ENCODE measurements at regions not wholly inside any gene's neighbourhood (a gene's known extent, or its start where the extent isn't known, plus 50 kb on each side); places are given as distances from the start of the nearest gene placed in this dataset.

DNA sequence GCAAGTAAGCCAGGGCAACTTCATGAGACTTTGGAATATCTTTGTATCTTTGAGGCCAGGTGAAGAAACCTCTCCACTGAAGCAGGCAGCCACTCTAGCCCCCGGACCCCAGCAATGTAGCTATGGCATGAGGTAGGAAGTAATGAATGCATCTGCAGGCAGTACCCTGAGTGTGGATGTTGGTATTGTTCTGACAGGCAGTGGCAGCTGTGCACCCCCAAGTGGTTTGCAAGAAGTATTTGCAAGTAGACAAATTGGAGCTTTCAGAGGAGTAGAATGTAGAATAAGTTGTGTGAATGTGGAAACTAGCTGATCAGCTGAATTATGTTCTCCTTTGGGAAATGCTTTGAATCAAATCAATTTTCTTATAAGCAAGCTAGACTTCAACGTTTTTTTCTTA, 194.4 kb upstream of the PGR start:
- Mint-ChIP-seq H3K4me3 (no peak overlapping the region), H3K27ac (no peak overlapping the region), H3K27me3 (ENCODE audit: insufficient read depth, low read depth, poor library complexity) (no peaks in the 10 kb centered on the region), H3K9me3 (no peaks in the 10 kb centered on the region), H3K4me1 (peaks cover 4% of the 10 kb centered on the region; the same call in 1 of the 3 replicates), H3K36me3 (ENCODE audit: low read depth) (no peaks in the 10 kb centered on the region)
- Histone ChIP-seq H3K79me2 (replicated peaks; ENCODE audit: insufficient read depth) (no peaks in the 10 kb centered on the region), H3K4me3 (no peak overlapping the region), H4K20me1 (replicated peaks; ENCODE audit: insufficient read depth) (no peaks in the 10 kb centered on the region), H3K36me3 (ENCODE audit: insufficient read depth) (no peaks in the 10 kb centered on the region), H3F3A (replicated peaks; ENCODE audit: low read depth) (no peaks in the 10 kb centered on the region), H3K9me2 (ENCODE audit: insufficient read depth) (peaks cover 6% of the 10 kb centered on the region; the same call in 1 of the 2 replicates), H3K4me1 (ENCODE audit: insufficient read depth) (no peaks in the 10 kb centered on the region), H3K4me2 (no peak overlapping the region), H3K27me3 (ENCODE audit: insufficient read depth) (no peaks in the 10 kb centered on the region), H3K27ac (ENCODE audit: low read depth) (no peak overlapping the region), H2AFZ (no peak overlapping the region)
- no peak for TF ChIP-seq CREB1 (CRISPR knock-in tag; IDR thresholded peaks at IDR 0.05; ENCODE audit: low read depth)
- TF ChIP-seq, protein P1, sequence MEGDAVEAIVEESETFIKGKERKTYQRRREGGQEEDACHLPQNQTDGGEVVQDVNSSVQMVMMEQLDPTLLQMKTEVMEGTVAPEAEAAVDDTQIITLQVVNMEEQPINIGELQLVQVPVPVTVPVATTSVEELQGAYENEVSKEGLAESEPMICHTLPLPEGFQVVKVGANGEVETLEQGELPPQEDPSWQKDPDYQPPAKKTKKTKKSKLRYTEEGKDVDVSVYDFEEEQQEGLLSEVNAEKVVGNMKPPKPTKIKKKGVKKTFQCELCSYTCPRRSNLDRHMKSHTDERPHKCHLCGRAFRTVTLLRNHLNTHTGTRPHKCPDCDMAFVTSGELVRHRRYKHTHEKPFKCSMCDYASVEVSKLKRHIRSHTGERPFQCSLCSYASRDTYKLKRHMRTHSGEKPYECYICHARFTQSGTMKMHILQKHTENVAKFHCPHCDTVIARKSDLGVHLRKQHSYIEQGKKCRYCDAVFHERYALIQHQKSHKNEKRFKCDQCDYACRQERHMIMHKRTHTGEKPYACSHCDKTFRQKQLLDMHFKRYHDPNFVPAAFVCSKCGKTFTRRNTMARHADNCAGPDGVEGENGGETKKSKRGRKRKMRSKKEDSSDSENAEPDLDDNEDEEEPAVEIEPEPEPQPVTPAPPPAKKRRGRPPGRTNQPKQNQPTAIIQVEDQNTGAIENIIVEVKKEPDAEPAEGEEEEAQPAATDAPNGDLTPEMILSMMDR (conservative IDR thresholded peaks at IDR 0.05; ENCODE audit: low read depth in 2 of 2): peak; percentile 28 to 58; a peak in 2 of 4 replicates
- DNase-seq (ENCODE audit: low spot score) (peak; percentile 34), ATAC-seq (peak; percentile 49; the same call in 2 of the 3 replicates)

DNA sequence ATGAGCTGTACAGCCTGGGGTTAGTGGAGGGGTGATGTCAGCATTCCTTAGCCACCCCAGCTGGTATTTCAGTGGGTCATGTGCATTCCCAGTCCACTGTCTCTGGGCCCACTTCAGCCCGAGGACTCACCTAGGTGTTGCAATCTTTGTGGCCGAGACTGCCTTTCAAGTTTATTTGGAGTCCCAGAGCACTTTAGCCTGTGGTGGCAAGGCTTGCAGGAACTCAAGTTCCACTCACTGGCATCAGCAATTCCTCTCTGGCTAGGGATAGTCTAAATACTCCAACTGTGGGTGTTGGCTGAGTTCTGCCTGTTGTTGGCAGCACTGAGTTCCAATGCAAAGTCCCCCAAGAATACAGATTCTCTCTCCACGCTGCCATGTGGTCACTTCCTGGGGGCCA, 191.6 kb upstream of the PGR start:
- H3K4me1 ChIP-seq (ENCODE audit: insufficient read depth): no peaks in the 10 kb centered on the region
- no peak overlapping the region for H3K27ac ChIP-seq (ENCODE audit: low read depth)
- H3K27ac Mint-ChIP-seq: no peak overlapping the region
- H3K27me3 ChIP-seq (ENCODE audit: insufficient read depth): no peaks in the 10 kb centered on the region
- ATAC-seq (peak; percentile 60; the same call in 2 of the 3 replicates), DNase-seq (ENCODE audit: low spot score) (peak; percentile 54)
- no peaks in the 10 kb centered on the region for H3K36me3 Mint-ChIP-seq (ENCODE audit: low read depth)
- no peaks in the 10 kb centered on the region for H3K79me2 ChIP-seq (replicated peaks; ENCODE audit: insufficient read depth)
- H3K4me3 Mint-ChIP-seq: no peak overlapping the region
- no peaks in the 10 kb centered on the region for H3F3A ChIP-seq (replicated peaks; ENCODE audit: low read depth)
- no peak overlapping the region for H3K4me3 ChIP-seq
- no peaks in the 10 kb centered on the region for H4K20me1 ChIP-seq (replicated peaks; ENCODE audit: insufficient read depth)
- no peaks in the 10 kb centered on the region for H3K36me3 ChIP-seq (ENCODE audit: insufficient read depth)
- H3K9me3 Mint-ChIP-seq: no peaks in the 10 kb centered on the region
- TF ChIP-seq, protein P1 (conservative IDR thresholded peaks at IDR 0.05; ENCODE audit: low read depth in 2 of 2): peak; percentile 42 to 57
- TF ChIP-seq JUNB (IDR thresholded peaks at IDR 0.05; ENCODE audit: unreplicated experiment): no peak
- no peaks in the 10 kb centered on the region for H3K4me1 Mint-ChIP-seq
- peaks cover 6% of the 10 kb centered on the region; the same call in 1 of the 2 replicates for H3K9me2 ChIP-seq (ENCODE audit: insufficient read depth)
- H3K27me3 Mint-ChIP-seq (ENCODE audit: insufficient read depth, low read depth, poor library complexity): no peaks in the 10 kb centered on the region
- H2AFZ ChIP-seq: peak overlapping the region; percentile 73; the same call in 1 of the 2 replicates
- no peak overlapping the region for H3K4me2 ChIP-seq

DNA sequence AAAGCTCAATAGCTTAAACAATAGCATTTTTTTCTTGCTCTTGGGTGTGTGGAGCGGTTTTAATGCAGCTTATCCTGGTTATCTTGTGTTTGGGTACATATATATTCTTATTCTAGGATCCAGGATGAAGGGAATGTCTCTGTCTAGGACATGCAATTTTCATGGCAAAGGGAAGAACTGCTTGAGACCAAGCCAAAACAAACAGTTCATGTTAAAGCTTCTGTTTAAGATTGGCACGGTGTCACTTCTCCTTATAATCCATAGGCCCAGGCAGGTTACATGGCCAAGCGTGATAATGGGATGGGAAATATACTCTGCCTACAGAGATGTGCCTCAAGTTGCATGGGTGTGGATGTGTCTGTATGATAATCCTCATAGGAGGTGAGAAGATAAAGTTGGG, 177.1 kb upstream of the PGR start:
- no peaks in the 10 kb centered on the region for H3K4me1 Mint-ChIP-seq
- H3K36me3 Mint-ChIP-seq (ENCODE audit: low read depth): no peaks in the 10 kb centered on the region
- no peak for TF ChIP-seq JUNB (IDR thresholded peaks at IDR 0.05; ENCODE audit: unreplicated experiment)
- TF ChIP-seq ZNF114 (CRISPR knock-in tag; IDR thresholded peaks at IDR 0.05): no peak
- no peak for TF ChIP-seq EZH2 (IDR thresholded peaks at IDR 0.05; ENCODE audit: low read depth, unreplicated experiment)
- TF ChIP-seq EZH2phosphoT487 (IDR thresholded peaks at IDR 0.05; ENCODE audit: unreplicated experiment): no peak
- TF ChIP-seq STAT1 (IDR thresholded peaks at IDR 0.05; ENCODE audit: unreplicated experiment): no peak
- TF ChIP-seq, protein P1 (conservative IDR thresholded peaks at IDR 0.05; ENCODE audit: low read depth in 2 of 2): no peak
- TF ChIP-seq, protein P2, sequence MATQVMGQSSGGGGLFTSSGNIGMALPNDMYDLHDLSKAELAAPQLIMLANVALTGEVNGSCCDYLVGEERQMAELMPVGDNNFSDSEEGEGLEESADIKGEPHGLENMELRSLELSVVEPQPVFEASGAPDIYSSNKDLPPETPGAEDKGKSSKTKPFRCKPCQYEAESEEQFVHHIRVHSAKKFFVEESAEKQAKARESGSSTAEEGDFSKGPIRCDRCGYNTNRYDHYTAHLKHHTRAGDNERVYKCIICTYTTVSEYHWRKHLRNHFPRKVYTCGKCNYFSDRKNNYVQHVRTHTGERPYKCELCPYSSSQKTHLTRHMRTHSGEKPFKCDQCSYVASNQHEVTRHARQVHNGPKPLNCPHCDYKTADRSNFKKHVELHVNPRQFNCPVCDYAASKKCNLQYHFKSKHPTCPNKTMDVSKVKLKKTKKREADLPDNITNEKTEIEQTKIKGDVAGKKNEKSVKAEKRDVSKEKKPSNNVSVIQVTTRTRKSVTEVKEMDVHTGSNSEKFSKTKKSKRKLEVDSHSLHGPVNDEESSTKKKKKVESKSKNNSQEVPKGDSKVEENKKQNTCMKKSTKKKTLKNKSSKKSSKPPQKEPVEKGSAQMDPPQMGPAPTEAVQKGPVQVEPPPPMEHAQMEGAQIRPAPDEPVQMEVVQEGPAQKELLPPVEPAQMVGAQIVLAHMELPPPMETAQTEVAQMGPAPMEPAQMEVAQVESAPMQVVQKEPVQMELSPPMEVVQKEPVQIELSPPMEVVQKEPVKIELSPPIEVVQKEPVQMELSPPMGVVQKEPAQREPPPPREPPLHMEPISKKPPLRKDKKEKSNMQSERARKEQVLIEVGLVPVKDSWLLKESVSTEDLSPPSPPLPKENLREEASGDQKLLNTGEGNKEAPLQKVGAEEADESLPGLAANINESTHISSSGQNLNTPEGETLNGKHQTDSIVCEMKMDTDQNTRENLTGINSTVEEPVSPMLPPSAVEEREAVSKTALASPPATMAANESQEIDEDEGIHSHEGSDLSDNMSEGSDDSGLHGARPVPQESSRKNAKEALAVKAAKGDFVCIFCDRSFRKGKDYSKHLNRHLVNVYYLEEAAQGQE (IDR thresholded peaks at IDR 0.05; ENCODE audit: unreplicated experiment): no peak
- no peak for TF ChIP-seq CREB1 (CRISPR knock-in tag; IDR thresholded peaks at IDR 0.05; ENCODE audit: low read depth)

More for the DNA sequence above, 177.1 kb upstream of the PGR start:
- ATAC-seq (no peak), DNase-seq (ENCODE audit: low spot score) (no peak)
- Mint-ChIP-seq H3K27ac (no peak overlapping the region), H3K4me3 (no peak overlapping the region), H3K27me3 (ENCODE audit: insufficient read depth, low read depth, poor library complexity) (no peaks in the 10 kb centered on the region), H3K9me3 (no peaks in the 10 kb centered on the region)
- Histone ChIP-seq H2AFZ (no peak overlapping the region), H3K36me3 (ENCODE audit: insufficient read depth) (no peaks in the 10 kb centered on the region), H3K9me2 (ENCODE audit: insufficient read depth) (no peaks in the 10 kb centered on the region), H3F3A (replicated peaks; ENCODE audit: low read depth) (no peaks in the 10 kb centered on the region), H3K27ac (ENCODE audit: low read depth) (no peak overlapping the region), H3K4me2 (no peak overlapping the region), H3K79me2 (replicated peaks; ENCODE audit: insufficient read depth) (no peaks in the 10 kb centered on the region), H4K20me1 (replicated peaks; ENCODE audit: insufficient read depth) (no peaks in the 10 kb centered on the region), H3K4me3 (no peak overlapping the region), H3K4me1 (ENCODE audit: insufficient read depth) (no peaks in the 10 kb centered on the region), H3K27me3 (ENCODE audit: insufficient read depth) (no peaks in the 10 kb centered on the region)

All from GM23338 (cell line).